ENCODE measurements at regions not wholly inside any gene's neighbourhood (a gene's known extent, or its start where the extent isn't known, plus 50 kb on each side); places are given as distances from the start of the nearest gene placed in this dataset.

DNA sequence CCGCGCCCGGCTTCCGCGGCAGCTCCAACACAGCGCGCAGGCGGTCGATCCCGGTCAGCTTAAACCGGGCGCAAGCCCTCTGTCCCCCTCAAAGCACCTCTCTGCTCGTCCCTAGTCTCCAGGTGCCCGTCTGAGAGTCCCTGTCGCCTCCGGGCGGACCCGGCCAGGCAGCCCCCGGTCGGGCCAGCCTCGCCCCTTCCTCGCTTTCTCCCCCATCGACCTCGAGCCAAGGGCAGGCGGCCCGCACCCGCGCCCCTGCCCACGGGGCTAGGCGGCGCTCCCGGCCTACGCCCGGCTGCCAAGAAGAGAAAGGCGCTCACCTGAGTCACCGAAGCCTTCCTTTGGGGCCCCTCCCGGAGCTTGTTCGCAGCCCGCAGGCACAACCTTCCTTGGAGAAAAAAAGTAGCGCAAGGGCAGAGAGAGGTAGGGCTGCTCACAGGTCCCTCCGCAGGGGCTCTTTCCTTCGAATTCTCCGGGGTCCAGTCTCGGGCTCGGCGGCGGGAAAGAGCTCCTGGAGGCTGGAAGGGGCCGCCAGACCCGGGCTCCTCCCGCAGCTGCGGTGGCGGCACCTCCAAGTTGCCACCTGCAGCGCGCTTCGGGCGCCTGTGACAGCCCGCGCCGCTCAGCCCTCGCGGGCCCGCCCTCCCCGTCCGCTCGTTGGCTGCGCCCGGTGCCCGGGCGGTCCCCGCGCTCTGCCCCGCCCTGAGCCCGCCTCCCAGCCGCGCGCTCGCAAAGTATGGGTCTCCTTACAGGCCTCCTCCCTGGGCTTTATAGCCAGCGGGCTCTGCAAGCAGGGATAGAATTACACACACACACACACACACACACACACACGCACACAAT is 86.5 kb upstream of the EPB41L3 start:
- no peak for TF ChIP-seq POLR2A (IDR thresholded peaks at IDR 0.05)
- TF ChIP-seq, protein P1, sequence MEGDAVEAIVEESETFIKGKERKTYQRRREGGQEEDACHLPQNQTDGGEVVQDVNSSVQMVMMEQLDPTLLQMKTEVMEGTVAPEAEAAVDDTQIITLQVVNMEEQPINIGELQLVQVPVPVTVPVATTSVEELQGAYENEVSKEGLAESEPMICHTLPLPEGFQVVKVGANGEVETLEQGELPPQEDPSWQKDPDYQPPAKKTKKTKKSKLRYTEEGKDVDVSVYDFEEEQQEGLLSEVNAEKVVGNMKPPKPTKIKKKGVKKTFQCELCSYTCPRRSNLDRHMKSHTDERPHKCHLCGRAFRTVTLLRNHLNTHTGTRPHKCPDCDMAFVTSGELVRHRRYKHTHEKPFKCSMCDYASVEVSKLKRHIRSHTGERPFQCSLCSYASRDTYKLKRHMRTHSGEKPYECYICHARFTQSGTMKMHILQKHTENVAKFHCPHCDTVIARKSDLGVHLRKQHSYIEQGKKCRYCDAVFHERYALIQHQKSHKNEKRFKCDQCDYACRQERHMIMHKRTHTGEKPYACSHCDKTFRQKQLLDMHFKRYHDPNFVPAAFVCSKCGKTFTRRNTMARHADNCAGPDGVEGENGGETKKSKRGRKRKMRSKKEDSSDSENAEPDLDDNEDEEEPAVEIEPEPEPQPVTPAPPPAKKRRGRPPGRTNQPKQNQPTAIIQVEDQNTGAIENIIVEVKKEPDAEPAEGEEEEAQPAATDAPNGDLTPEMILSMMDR (IDR thresholded peaks at IDR 0.05) = no peak
